Middle frontal gyrus (tissue), 1 donor: ENCODE measurements at regions not wholly inside any gene's neighbourhood (a gene's known extent, or its start where the extent isn't known, plus 50 kb on each side); places are given as distances from the start of the nearest gene placed in this dataset.
"Not testable (repeated sequence)": the region's sequence is repeated elsewhere in the genome, so short reads cannot be mapped to it uniquely, and the experiment has no call there.

Experiments used
- DNase-seq: peaks from one replicate; pipeline ENCODE4 v3.0.0-alpha.2; 2015; ENCODE audit warnings: low spot score; ENCODE audit errors: extremely low spot score

DNA sequence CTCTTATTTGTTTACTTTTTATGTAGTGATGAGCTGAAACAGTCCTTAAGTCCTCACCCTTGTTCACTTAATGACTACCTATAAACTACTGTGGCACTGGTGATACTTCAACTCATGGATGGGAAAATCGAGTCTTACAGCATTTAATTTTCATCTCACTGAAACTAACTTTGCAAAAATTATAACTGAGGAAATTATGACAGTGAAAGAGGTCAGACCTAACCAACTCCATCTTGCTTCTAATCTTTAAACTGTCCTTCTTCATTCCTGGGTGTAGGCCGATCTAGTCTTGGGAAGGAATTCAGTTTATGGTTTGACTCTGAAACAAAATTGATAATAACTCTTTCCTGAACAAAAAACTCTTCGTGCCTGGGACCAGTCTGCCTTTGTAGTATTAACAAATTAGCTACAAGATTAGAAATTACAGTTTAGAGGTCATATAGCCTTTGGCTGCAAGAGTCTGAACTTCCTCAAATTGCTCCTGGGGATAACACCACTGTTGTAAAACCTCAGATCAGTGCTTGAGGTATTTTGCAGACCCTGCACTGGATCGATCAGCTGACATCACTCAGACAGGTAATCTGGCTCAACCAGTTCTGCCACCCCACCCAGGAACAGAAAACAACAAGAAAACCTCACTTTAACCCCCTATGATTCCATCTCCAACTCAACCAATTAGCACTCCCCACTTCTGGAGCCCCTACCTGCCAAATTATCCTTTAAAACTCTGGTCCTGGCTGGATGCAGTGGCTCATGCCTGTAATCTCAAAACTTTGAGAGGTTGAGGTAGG lies 995.7 kb upstream of the PRKX start:
- DNase-seq = no peak

DNA sequence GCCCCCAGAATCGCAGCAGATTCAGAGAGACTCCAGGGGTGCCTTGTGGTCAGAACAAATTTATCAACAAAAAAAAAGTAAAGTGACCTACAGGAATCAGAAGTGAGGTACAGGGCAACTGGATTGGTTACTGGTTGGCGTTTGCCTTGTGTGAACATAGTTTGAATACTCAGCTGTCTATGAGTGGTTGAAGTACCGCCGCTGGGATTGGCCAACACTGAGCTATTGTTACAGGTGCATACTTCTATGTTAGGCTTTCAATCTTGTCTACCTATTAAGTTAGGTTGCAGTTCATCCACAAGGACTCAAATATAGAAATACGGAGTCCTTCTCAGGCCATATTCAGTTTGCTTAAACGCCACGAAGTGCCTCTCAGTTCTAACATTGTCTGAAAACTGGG lies 993.5 kb upstream of the PRKX start:
- no peak for DNase-seq

GRCh38 chrX:4690521-4690920 lies 977.1 kb upstream of the PRKX start:
- DNase-seq = no peak

DNA sequence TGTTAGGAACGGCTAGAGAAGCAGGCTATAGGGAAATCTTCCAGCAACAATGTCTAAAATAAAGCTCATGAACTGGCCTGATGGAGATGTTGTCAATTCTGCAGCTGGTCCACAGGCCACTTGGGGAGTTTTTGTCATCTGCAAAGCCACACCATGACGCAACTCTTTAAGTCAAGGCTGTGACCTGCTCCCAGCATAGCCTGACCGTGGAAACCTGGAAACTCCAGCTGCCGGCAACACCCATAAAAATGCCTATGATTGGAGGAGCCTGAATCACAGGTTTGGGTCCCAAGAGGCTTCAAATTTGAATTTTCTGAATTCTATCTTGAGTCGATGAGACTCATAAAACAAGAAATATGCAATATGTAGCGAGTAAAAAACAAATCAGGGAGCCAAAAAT lies 969.2 kb upstream of the PRKX start:
- DNase-seq = no peak

- DNase-seq = no peak
These were observed 962.3 kb upstream of the PRKX start for GRCh38 chrX:4675686-4676300.

DNA sequence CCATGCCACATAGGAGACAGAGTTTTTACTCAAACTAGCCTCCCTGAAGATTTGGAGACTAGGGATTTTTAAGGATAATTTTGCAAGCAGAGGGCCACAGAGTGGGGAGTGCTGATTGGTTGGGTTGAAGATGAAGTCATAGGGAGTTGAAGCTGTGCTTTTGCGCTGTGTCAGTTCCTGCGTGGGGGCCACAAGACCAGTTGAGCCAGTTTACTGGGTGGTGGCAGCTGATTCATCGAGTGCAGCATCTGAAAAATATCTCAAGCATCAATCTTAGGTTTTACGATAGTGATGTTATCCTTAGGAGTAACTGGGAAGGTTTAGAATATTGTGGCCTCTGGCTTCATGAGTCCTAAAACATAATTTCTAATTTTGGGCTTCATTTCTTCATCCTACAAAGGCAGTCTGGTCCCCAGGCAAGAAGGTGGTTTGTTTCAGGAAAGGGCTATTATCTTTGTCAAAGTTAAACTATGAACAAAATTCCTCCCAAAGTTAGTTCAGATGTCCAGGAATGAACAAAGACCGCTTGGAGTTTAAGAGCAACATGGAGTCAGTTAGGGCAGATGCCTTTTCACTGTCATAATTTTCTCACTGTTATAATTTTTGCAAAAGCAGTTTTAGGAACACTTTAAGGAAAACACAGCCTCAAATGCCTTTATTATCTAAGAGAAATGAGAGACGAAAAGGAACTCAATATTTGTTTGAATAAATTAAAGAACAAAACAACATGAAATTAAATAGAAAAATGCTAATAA lies 960.8 kb upstream of the PRKX start:
- no peak for DNase-seq

DNA sequence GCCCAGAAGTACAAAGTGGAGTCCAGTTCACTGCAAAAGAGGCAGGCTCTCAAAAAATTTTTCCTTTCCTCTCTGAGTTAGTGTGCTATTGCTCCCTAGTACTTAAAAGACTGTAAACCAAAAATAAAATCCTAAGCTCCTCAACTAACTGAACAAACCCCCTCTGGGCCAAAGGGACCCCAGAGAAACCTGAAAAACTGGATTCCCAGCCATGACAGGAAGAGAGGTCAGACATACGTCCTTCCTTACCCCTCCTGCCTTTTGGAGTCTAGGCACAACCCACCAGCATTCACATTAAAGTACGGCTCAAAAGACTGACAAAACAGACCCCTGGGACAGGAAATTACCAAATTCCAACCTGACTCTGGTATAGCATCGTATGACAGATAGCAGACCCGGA lies 957.9 kb upstream of the PRKX start:
- DNase-seq = no peak

- no peak for DNase-seq
These were observed 957.2 kb upstream of the PRKX start for GRCh38 chrX:4670606-4671005.

DNA sequence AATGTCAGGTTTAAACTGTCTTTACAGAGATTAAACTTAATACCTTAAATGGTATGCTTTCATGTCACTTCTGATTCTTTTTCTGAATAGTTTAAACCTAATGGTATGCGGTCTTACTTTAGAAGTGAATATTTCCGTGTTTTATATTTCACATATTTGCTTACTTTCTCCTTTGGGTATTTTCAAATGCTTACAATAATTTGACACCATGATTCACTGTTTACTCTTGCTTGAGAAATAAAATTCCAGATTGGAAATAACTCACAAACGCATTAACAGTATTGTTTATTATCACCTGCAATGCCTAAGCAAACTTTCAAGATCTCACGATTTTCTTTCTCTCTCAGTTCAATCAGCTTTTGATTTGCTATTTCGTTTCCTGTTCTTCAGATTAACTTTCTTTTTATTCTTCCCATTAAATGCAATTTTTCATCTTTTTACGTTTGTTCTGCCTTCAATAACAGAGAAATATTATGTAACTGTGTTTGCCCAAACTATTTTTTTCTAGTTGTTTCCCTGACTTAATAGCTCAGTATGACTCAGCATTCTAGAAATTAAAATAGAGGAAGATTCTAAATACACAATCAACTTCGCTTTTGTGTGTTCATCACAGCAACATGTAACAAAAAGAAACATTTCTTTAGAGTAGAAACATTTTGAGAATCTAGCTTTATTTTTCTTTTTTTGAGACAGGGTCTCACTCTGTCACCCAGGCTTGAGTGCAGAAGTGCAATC lies 955.5 kb upstream of the PRKX start:
- DNase-seq = no peak

DNA sequence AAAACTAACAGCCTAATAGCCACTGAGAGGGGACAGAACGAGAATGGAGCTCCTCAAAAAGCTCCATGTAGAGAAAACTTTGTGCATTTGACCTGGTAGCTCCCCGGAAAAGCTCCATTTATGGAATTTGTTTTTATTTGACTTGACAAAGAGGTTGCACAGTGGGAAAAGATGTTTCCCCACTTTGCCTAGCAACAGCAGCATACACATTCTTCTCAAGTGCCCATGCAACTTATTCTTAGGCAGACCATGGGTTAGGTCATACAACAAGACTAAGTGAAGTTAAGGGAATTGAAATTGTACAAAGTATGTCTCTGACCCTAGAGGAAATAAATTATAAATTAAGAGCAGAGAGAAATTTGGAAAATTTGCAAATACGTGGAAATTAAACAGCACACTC lies 949.6 kb upstream of the PRKX start:
- no peak for DNase-seq

- DNase-seq = no peak
These were observed 948.3 kb upstream of the PRKX start for GRCh38 chrX:4661771-4662170.

GRCh38 chrX:4656419-4656818 lies 943.0 kb upstream of the PRKX start:
- no peak for DNase-seq

GRCh38 chrX:4655743-4656142 lies 942.3 kb upstream of the PRKX start:
- DNase-seq = no peak

GRCh38 chrX:4642114-4642513 lies 928.7 kb upstream of the PRKX start:
- DNase-seq = no peak

- DNase-seq = no peak
These were observed 924.6 kb upstream of the PRKX start for GRCh38 chrX:4638036-4638435.

DNA sequence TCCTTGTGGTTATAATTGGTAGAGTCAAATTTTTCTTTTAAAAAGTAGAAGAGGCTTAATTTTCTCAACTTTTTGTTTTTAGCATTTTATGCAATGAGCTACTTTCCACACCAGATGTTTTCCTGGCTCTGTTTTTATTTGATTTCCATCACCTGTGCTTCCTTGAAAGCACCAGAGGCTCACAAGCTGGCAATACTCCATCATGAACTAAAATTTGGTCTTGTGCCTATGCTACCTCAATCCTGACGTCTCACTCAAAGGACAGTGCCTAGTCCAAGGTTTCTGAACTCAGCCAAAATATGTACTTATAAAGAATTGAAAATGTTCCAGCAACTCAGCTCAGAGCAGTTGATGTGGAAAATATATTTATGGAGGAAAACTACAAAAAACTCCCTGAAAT lies 914.0 kb upstream of the PRKX start:
- no peak for DNase-seq

- DNase-seq = no peak
These were observed 909.2 kb upstream of the PRKX start for GRCh38 chrX:4622486-4623167.

DNA sequence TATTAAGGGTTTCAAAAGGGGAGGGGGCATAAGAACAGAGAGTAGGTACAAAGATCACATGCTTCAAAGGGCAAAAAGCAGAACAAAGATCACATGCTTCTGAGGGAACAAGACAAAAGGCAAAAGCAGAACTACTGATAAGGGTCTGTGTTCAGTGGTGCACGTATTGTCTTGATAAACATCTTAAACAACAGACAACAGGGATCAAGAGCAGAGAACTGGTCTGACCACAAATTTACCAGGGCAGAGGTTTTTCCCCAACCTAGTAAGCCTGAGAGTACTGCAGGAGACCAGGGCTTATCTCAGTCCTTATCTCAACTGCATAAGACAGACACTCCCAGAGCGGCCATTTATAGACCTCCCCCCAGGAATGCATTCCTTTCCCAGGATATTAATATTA lies 900.2 kb upstream of the PRKX start:
- DNase-seq = not testable (repeated sequence)

- no peak for DNase-seq
These were observed 875.4 kb upstream of the PRKX start for GRCh38 chrX:4588893-4589292.

DNA sequence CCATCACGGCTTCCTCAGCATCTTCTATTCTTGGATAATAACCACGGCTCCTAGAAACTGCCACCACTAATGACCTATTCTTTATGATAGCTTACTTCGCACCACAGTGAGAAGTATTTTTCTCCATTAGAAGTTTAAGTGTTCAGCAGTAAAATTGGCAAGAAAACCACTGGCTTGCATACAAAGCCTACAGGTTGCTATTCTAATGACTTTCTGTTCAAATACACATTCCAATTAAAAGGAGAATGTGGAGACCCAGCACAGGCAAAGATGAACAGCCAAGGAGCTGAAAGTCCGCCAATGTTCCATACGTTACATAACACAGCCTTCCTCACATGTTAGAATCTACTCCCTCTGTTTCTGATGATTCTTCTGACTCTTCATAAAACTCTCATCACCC lies 875.0 kb upstream of the PRKX start:
- DNase-seq = no peak

- no peak for DNase-seq
These were observed 874.6 kb upstream of the PRKX start for GRCh38 chrX:4588056-4588455.
